ENCODE measurements at regions not wholly inside any gene's neighbourhood (a gene's known extent, or its start where the extent isn't known, plus 50 kb on each side); places are given as distances from the start of the nearest gene placed in this dataset.

DNA sequence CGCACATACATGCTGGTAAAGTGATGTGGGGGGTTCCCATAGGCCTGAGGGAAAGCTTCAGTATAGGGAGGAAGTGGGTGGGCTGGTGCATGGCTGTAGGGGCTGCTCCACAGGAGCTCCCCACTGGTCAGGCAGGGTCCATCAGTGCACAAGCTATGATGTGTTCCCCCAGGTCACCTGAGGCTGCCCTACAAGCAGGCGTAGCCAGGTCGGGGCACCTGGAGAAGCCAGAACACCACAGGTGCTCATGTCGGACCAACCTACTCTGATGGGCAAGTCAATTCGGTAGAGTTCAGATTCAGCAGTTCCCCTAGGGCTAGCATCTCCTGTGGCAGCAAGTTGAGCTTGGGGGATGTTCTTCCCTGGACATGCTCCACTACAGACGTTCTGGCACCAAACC lies 103.3 kb upstream of the EPHA5 start:
- intact Hi-C loops (cut with micrococcal nuclease): no loop called here
- H3K9me3 Mint-ChIP-seq (ENCODE audit: unreplicated experiment): peaks cover 27% of the 10 kb centered on the region
- TF ChIP-seq, protein P1, sequence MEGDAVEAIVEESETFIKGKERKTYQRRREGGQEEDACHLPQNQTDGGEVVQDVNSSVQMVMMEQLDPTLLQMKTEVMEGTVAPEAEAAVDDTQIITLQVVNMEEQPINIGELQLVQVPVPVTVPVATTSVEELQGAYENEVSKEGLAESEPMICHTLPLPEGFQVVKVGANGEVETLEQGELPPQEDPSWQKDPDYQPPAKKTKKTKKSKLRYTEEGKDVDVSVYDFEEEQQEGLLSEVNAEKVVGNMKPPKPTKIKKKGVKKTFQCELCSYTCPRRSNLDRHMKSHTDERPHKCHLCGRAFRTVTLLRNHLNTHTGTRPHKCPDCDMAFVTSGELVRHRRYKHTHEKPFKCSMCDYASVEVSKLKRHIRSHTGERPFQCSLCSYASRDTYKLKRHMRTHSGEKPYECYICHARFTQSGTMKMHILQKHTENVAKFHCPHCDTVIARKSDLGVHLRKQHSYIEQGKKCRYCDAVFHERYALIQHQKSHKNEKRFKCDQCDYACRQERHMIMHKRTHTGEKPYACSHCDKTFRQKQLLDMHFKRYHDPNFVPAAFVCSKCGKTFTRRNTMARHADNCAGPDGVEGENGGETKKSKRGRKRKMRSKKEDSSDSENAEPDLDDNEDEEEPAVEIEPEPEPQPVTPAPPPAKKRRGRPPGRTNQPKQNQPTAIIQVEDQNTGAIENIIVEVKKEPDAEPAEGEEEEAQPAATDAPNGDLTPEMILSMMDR (IDR thresholded peaks at IDR 0.05; ENCODE audit: unreplicated experiment): no peak
- no peaks in the 10 kb centered on the region for H3K27me3 Mint-ChIP-seq (ENCODE audit: insufficient read depth, unreplicated experiment)
- no TSS peak for BruUV-seq (replicated peaks)
- ChIA-PET POLR2A (interaction anchor here (0.7 kb wide), 1 partner anchor 195 kb away, joined by 3 read pairs; no protein-coding TSS in a partner anchor), CTCF (interaction anchor here (1.0 kb wide), 1 partner anchor 12 kb away, joined by 5 read pairs; no protein-coding TSS in a partner anchor)
- no peak overlapping the region for H3K4me3 Mint-ChIP-seq (ENCODE audit: unreplicated experiment)
- H3K27ac Mint-ChIP-seq (ENCODE audit: low read depth, unreplicated experiment): no peak overlapping the region
- no peak for DNase-seq (ENCODE audit: unreplicated experiment)
- no peaks in the 10 kb centered on the region for H3K4me1 Mint-ChIP-seq (ENCODE audit: insufficient read depth, unreplicated experiment)
- no peaks in the 10 kb centered on the region for H3K36me3 Mint-ChIP-seq (ENCODE audit: insufficient read depth, unreplicated experiment)

DNA sequence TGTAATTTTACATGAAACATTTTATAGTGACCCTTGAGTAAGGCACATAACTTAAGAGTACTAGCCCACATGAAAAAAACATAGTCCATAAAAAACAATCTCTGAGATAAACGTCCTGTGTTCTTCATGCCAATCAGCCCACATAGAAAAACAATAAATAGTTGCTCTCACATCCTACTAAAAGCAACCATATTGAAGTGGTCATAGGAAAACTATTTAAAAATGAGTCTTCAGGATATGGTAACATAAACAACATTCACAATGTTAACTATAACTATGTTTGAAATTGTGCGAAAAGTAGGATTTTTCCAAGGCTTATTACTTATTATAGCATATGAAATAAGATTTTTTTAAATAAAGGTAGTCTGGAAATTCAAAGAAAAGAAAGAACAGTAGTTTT lies 77.1 kb upstream of the EPHA5 start:
- POLR2A ChIA-PET: interaction anchor here (0.5 kb wide), 1 partner anchor 492 kb away, joined by 3 read pairs; no protein-coding TSS in a partner anchor
- H3K9me3 Mint-ChIP-seq (ENCODE audit: unreplicated experiment): no peaks in the 10 kb centered on the region
- TF ChIP-seq, protein P1 (IDR thresholded peaks at IDR 0.05; ENCODE audit: unreplicated experiment): no peak
- BruUV-seq (replicated peaks): no TSS peak
- no peak overlapping the region for H3K4me3 Mint-ChIP-seq (ENCODE audit: unreplicated experiment)
- no peaks in the 10 kb centered on the region for H3K4me1 Mint-ChIP-seq (ENCODE audit: insufficient read depth, unreplicated experiment)
- H3K36me3 Mint-ChIP-seq (ENCODE audit: insufficient read depth, unreplicated experiment): no peaks in the 10 kb centered on the region
- DNase-seq (ENCODE audit: unreplicated experiment): no peak
- H3K27me3 Mint-ChIP-seq (ENCODE audit: insufficient read depth, unreplicated experiment): no peaks in the 10 kb centered on the region
- H3K27ac Mint-ChIP-seq (ENCODE audit: low read depth, unreplicated experiment): no peak overlapping the region
- CTCF ChIA-PET: no interaction called here
- intact Hi-C loops (cut with micrococcal nuclease): no loop called here

DNA sequence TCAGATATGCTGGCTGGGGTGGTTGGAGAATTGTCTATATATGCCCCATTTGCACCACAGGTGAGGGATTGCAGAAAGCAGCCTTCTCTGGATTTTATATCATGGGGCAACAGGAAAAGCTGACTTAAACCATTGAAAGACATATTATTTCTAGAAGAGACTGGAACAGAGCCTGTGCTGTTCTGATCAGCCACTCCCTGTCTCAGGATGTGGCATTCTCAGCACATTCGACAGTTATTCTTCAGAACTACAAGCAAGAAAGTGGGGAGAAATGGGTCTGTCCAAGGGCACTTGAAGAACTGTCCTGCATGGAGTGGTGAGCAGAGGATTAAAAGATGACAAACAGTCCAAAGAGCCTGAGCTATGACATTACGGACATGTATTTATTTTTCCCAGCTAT lies 67.8 kb upstream of the EPHA5 start:
- no peak for DNase-seq (ENCODE audit: unreplicated experiment)
- POLR2A ChIA-PET: no interaction called here
- Mint-ChIP-seq H3K36me3 (ENCODE audit: insufficient read depth, unreplicated experiment) (no peaks in the 10 kb centered on the region), H3K4me1 (ENCODE audit: insufficient read depth, unreplicated experiment) (no peaks in the 10 kb centered on the region), H3K9me3 (ENCODE audit: unreplicated experiment) (no peaks in the 10 kb centered on the region), H3K4me3 (ENCODE audit: unreplicated experiment) (no peak overlapping the region), H3K27ac (ENCODE audit: low read depth, unreplicated experiment) (no peak overlapping the region), H3K27me3 (ENCODE audit: insufficient read depth, unreplicated experiment) (no peaks in the 10 kb centered on the region)
- no TSS peak for BruUV-seq (replicated peaks)
- CTCF ChIA-PET: no interaction called here
- TF ChIP-seq, protein P1 (IDR thresholded peaks at IDR 0.05; ENCODE audit: unreplicated experiment): no peak
- intact Hi-C loops (cut with micrococcal nuclease): no loop called here

DNA sequence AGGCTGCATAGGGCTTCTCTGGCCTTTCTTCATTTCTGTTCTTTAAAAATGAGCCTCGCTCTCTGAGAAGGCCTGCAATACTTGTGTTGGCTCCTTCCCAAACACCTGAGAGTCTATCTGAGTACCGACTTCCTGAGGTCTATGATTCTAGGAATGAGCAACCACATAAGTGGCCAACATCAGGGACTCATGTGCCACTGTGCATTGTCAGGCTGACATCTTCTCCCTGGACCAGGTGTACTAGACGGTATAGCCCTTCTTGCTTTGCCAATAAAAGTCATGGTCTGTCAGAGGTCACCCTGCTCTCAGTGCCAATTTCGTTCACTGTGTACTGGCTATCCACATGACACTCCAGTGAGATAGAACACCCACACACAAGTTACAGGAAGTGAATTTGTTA lies 67.4 kb upstream of the EPHA5 start:
- no peak for DNase-seq (ENCODE audit: unreplicated experiment)
- Mint-ChIP-seq H3K4me3 (ENCODE audit: unreplicated experiment) (no peak overlapping the region), H3K9me3 (ENCODE audit: unreplicated experiment) (no peaks in the 10 kb centered on the region), H3K36me3 (ENCODE audit: insufficient read depth, unreplicated experiment) (no peaks in the 10 kb centered on the region), H3K27me3 (ENCODE audit: insufficient read depth, unreplicated experiment) (no peaks in the 10 kb centered on the region), H3K4me1 (ENCODE audit: insufficient read depth, unreplicated experiment) (no peaks in the 10 kb centered on the region), H3K27ac (ENCODE audit: low read depth, unreplicated experiment) (no peak overlapping the region)
- no TSS peak for BruUV-seq (replicated peaks)
- intact Hi-C loops (cut with micrococcal nuclease): no loop called here
- TF ChIP-seq, protein P1 (IDR thresholded peaks at IDR 0.05; ENCODE audit: unreplicated experiment): no peak
- ChIA-PET POLR2A (no interaction called here), CTCF (no interaction called here)
